Esophagus squamous epithelium (tissue), 4 donors: ENCODE measurements at regions not wholly inside any gene's neighbourhood (a gene's known extent, or its start where the extent isn't known, plus 50 kb on each side); places are given as distances from the start of the nearest gene placed in this dataset.

ENCODE experiments used
- POLR2A ChIP-seq, 4 donors: fragments of 450-650 bp; IDR thresholded peaks; one replicate each; pipeline ENCODE4 v1.6.1; 2017; ENCODE audit warnings: antibody characterized with exemption in 4 of 4, mild to moderate bottlenecking in 4 of 4, moderate library complexity in 3 of 4
- TF ChIP-seq, protein P1 (sequence below), 6 experiments: fragments of 450-650 bp in 4 of 6; fragments of 200-600 bp in 2 of 6; sonication (generic) in 2 of 6; IDR thresholded peaks; one replicate each; pipeline ENCODE4 v1.5.1; 2016 to 2019; ENCODE audit warnings: antibody characterized with exemption in 6 of 6, mild to moderate bottlenecking in 4 of 6, moderate library complexity in 4 of 6

DNA sequence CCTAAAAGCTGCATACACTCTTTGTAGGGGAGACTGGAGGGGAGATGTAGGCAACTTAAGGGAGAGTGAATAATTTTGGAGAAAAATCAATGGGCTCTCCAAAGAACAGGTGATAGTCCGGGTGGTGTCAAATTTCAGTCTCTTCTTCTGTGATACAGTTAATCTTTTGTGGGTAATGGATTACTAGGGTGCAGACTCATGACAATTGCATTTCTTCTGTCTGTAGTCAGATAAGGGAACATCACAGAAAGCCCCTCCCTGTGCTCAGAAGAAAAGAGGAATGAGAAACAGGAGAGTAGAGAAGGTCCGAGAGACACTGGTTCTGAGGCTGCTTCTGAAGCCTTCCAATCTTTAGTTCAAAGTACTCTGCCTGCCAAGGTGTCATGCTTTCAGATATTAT lies 1140.7 kb upstream of the LRRN3 start:
- TF ChIP-seq, protein P1, sequence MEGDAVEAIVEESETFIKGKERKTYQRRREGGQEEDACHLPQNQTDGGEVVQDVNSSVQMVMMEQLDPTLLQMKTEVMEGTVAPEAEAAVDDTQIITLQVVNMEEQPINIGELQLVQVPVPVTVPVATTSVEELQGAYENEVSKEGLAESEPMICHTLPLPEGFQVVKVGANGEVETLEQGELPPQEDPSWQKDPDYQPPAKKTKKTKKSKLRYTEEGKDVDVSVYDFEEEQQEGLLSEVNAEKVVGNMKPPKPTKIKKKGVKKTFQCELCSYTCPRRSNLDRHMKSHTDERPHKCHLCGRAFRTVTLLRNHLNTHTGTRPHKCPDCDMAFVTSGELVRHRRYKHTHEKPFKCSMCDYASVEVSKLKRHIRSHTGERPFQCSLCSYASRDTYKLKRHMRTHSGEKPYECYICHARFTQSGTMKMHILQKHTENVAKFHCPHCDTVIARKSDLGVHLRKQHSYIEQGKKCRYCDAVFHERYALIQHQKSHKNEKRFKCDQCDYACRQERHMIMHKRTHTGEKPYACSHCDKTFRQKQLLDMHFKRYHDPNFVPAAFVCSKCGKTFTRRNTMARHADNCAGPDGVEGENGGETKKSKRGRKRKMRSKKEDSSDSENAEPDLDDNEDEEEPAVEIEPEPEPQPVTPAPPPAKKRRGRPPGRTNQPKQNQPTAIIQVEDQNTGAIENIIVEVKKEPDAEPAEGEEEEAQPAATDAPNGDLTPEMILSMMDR (IDR thresholded peaks at IDR 0.05): no peak
- no peak for TF ChIP-seq POLR2A (IDR thresholded peaks at IDR 0.05)
